ENCODE measurements at regions not wholly inside any gene's neighbourhood (a gene's known extent, or its start where the extent isn't known, plus 50 kb on each side); places are given as distances from the start of the nearest gene placed in this dataset.

DNA sequence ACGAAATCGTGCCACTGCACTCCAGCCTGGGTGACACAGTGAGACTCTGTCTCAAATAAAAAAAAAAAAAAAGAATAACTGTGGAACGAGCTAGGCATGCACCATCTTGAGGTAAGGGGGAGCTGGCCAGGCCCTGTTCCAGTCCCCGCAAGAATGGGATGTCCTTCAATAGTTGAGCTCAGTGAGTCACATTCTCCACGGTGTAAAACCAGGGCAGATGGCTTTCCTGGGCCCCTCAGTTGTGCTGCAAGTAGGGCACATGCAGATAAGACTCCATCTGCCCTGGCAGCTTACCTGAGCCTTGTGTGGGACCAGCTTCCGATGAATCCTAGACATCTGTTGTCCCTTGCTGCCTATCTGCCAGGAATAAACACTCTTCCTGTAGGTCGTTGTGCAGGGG, 312.1 kb downstream of the VRK1 start:
- ChIA-PET POLR2A (no interaction called here), CTCF (no interaction called here)
- H4K20me1 ChIP-seq (replicated peaks; ENCODE audit: control insufficient read depth, extremely low read depth, insufficient read depth, low read length): no peaks in the 10 kb centered on the region
- intact Hi-C loops (cut with micrococcal nuclease): no loop called here
- H3K79me2 ChIP-seq (ENCODE audit: control insufficient read depth, insufficient read depth, low read length): no peaks in the 10 kb centered on the region
- no peak overlapping the region for H3K9ac ChIP-seq (replicated peaks; ENCODE audit: extremely low read depth, insufficient read depth, low read length)
- no peak overlapping the region for H3K4me3 ChIP-seq (replicated peaks in 1 of 3; ENCODE audit: insufficient read depth in 1 of 3, low read depth in 1 of 3, low read length in 3 of 3)
- H3K4me1 ChIP-seq (ENCODE audit: control insufficient read depth, extremely low read depth, insufficient read depth, low read length): no peaks in the 10 kb centered on the region
- no peak overlapping the region for H2AFZ ChIP-seq (ENCODE audit: low read depth, low read length)
- peaks cover 10% of the 10 kb centered on the region for H3K9me3 ChIP-seq (replicated peaks; ENCODE audit: control insufficient read depth, insufficient read depth, low read length)
- H3K4me2 ChIP-seq (ENCODE audit: insufficient read depth, low read length): no peak overlapping the region
- TF ChIP-seq, protein P1, sequence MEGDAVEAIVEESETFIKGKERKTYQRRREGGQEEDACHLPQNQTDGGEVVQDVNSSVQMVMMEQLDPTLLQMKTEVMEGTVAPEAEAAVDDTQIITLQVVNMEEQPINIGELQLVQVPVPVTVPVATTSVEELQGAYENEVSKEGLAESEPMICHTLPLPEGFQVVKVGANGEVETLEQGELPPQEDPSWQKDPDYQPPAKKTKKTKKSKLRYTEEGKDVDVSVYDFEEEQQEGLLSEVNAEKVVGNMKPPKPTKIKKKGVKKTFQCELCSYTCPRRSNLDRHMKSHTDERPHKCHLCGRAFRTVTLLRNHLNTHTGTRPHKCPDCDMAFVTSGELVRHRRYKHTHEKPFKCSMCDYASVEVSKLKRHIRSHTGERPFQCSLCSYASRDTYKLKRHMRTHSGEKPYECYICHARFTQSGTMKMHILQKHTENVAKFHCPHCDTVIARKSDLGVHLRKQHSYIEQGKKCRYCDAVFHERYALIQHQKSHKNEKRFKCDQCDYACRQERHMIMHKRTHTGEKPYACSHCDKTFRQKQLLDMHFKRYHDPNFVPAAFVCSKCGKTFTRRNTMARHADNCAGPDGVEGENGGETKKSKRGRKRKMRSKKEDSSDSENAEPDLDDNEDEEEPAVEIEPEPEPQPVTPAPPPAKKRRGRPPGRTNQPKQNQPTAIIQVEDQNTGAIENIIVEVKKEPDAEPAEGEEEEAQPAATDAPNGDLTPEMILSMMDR (IDR thresholded peaks at IDR 0.05; ENCODE audit: extremely low read depth in 1 of 2, insufficient read depth in 1 of 2, low read depth in 1 of 2, low read length in 2 of 2): no peak
- TF ChIP-seq POLR2A (IDR thresholded peaks at IDR 0.05; ENCODE audit: low read depth, low read length): no peak
- TF ChIP-seq EZH2 (IDR thresholded peaks at IDR 0.05; ENCODE audit: borderline replicate concordance, low read depth, low read length, severe bottlenecking): no peak
- TF ChIP-seq, protein P2, sequence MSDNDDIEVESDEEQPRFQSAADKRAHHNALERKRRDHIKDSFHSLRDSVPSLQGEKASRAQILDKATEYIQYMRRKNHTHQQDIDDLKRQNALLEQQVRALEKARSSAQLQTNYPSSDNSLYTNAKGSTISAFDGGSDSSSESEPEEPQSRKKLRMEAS (IDR thresholded peaks at IDR 0.05; ENCODE audit: insufficient read depth, insufficient read length): no peak
- no peak for TF ChIP-seq GATA2 (IDR thresholded peaks at IDR 0.05; ENCODE audit: insufficient read depth, insufficient read length, low read depth, low read length)
- no peak for TF ChIP-seq JUN (IDR thresholded peaks at IDR 0.05; ENCODE audit: borderline replicate concordance, insufficient read depth, insufficient read length, low read depth)
- TF ChIP-seq FOS (IDR thresholded peaks at IDR 0.05; ENCODE audit: borderline replicate concordance, insufficient read depth, low read length): no peak
- no peak for TF ChIP-seq MYC (IDR thresholded peaks at IDR 0.05; ENCODE audit: low read depth, low read length)
- TF ChIP-seq POLR2AphosphoS5 (IDR thresholded peaks at IDR 0.05; ENCODE audit: insufficient read depth, low read depth, low read length): no peak
- DNase-seq (ENCODE audit: low read depth, low spot score): no peak
- H3K36me3 ChIP-seq (ENCODE audit: control insufficient read depth in 2 of 2, extremely low read depth in 1 of 2, insufficient read depth in 2 of 2, low read length in 2 of 2): no peaks in the 10 kb centered on the region
- dilution Hi-C loops (cut with MboI; ENCODE audit: extremely low pct_ligation_motif_present, low sequenced_read_pairs): no loop called here
- H3K27ac ChIP-seq (ENCODE audit: insufficient read depth, low read depth, low read length): no peak overlapping the region
- no peaks in the 10 kb centered on the region for H3K27me3 ChIP-seq (ENCODE audit: control insufficient read depth in 2 of 2, insufficient read depth in 2 of 2, low read length in 2 of 2)
- no peaks in the 10 kb centered on the region for H3K9me1 ChIP-seq (replicated peaks; ENCODE audit: control insufficient read depth, extremely low read depth, insufficient read depth, low read length)
- FAIRE-seq: no peak
- BruUV-seq (replicated peaks): no TSS peak
